GM23338 (cell line): ENCODE measurements at regions not wholly inside any gene's neighbourhood (a gene's known extent, or its start where the extent isn't known, plus 50 kb on each side); places are given as distances from the start of the nearest gene placed in this dataset.

ENCODE experiments used
- ATAC-seq: fragments of 200-7000 bp; cut with Tn5 transposase; 3 replicates; pipeline ENCODE4 v1.9.1; 2020
- DNase-seq: peaks from one replicate; pipeline ENCODE4 v3.0.0-alpha.2; 2015; ENCODE audit warnings: low spot score
- H2AFZ ChIP-seq: fragments of 200-600 bp; sonication (generic); 2 replicates; pipeline ENCODE4 v1.8.0; 2016; ENCODE audit warnings: antibody characterized with exemption, mild to moderate bottlenecking, moderate library complexity
- H3F3A ChIP-seq: fragments of 200-600 bp; sonication (generic); replicated peaks from 2 replicates; pipeline ENCODE4 v1.8.0; 2017; ENCODE audit warnings: antibody characterized with exemption, mixed run types, low read depth
- H3K27ac ChIP-seq: fragments of 200-600 bp; sonication (generic); 2 replicates; pipeline ENCODE4 v1.6.1; 2016; ENCODE audit warnings: low read depth
- H3K27me3 ChIP-seq: fragments of 200-600 bp; sonication (generic); 2 replicates; pipeline ENCODE4 v1.8.0; 2016; ENCODE audit warnings: mild to moderate bottlenecking, mixed run types, moderate library complexity; ENCODE audit not compliant: insufficient read depth
- H3K36me3 ChIP-seq: fragments of 200-600 bp; sonication (generic); 2 replicates; pipeline ENCODE4 v1.8.0; 2016; ENCODE audit warnings: mild to moderate bottlenecking; ENCODE audit not compliant: insufficient read depth
- H3K4me1 ChIP-seq: fragments of 200-600 bp; sonication (generic); 2 replicates; pipeline ENCODE4 v1.8.0; 2016; ENCODE audit warnings: mild to moderate bottlenecking, moderate library complexity; ENCODE audit not compliant: insufficient read depth
- H3K4me2 ChIP-seq: fragments of 200-600 bp; sonication (generic); 2 replicates; pipeline ENCODE4 v1.7.1; 2017; ENCODE audit warnings: mixed run types
- H3K4me3 ChIP-seq: fragments of 200-600 bp; sonication (generic); 2 replicates; pipeline ENCODE4 v1.6.1; 2016; ENCODE audit warnings: mixed run types
- H3K79me2 ChIP-seq: fragments of 200-600 bp; sonication (generic); replicated peaks from 2 replicates; pipeline ENCODE4 v1.8.0; 2017; ENCODE audit warnings: mild to moderate bottlenecking; ENCODE audit not compliant: insufficient read depth
- H3K9me2 ChIP-seq: fragments of 200-600 bp; sonication (generic); 2 replicates; pipeline ENCODE4 v1.8.0; 2017; ENCODE audit not compliant: insufficient read depth
- H4K20me1 ChIP-seq: fragments of 200-600 bp; sonication (generic); replicated peaks from 2 replicates; pipeline ENCODE4 v1.8.0; 2017; ENCODE audit warnings: mild to moderate bottlenecking; ENCODE audit not compliant: insufficient read depth
- H3K27ac Mint-ChIP-seq: 2 replicates; pipeline ENCODE4 v1.8.0; 2020; ENCODE audit warnings: inconsistent platforms, mild to moderate bottlenecking, moderate library complexity, mixed read lengths
- H3K27me3 Mint-ChIP-seq: 3 replicates; pipeline ENCODE4 v1.8.0; 2022; ENCODE audit warnings: low read depth, mild to moderate bottlenecking, moderate library complexity, mixed read lengths, inconsistent platforms; ENCODE audit not compliant: insufficient read depth, poor library complexity
- H3K36me3 Mint-ChIP-seq: 3 replicates; pipeline ENCODE4 v1.8.0; 2021; ENCODE audit warnings: low read depth, mild to moderate bottlenecking, inconsistent platforms, moderate library complexity, mixed read lengths
- H3K4me1 Mint-ChIP-seq: 3 replicates; pipeline ENCODE4 v1.8.0; 2020; ENCODE audit warnings: mild to moderate bottlenecking, inconsistent platforms, mixed read lengths
- H3K4me3 Mint-ChIP-seq: 3 replicates; pipeline ENCODE4 v1.8.0; 2021; ENCODE audit warnings: moderate library complexity, mild to moderate bottlenecking, inconsistent platforms, mixed read lengths
- H3K9me3 Mint-ChIP-seq: 3 replicates; pipeline ENCODE4 v1.8.0; 2020; ENCODE audit warnings: moderate library complexity, mild to moderate bottlenecking, inconsistent platforms, mixed read lengths
- CREB1 ChIP-seq: fragments of 250-450 bp; sonication (Bioruptor Pico); IDR thresholded peaks from 2 replicates; pipeline ENCODE4 v1.5.0; 2020; ENCODE audit warnings: low read depth, mild to moderate bottlenecking, moderate library complexity
- EZH2 ChIP-seq: fragments of 200-600 bp; sonication (generic); IDR thresholded peaks from one replicate; pipeline ENCODE4 v1.8.0; 2017; ENCODE audit warnings: antibody characterized with exemption, mild to moderate bottlenecking, low read depth; ENCODE audit not compliant: unreplicated experiment
- EZH2phosphoT487 ChIP-seq: fragments of 200-600 bp; sonication (generic); IDR thresholded peaks from one replicate; pipeline ENCODE4 v1.8.1; 2018; ENCODE audit warnings: antibody characterized with exemption; ENCODE audit not compliant: unreplicated experiment
- JUNB ChIP-seq: IDR thresholded peaks from one replicate; pipeline ENCODE4 v1.6.1; 2016; ENCODE audit warnings: antibody characterized with exemption; ENCODE audit not compliant: unreplicated experiment
- NANOG ChIP-seq: IDR thresholded peaks from 2 replicates; pipeline ENCODE4 v1.6.1; 2016; ENCODE audit warnings: antibody characterized with exemption, borderline replicate concordance
- POLR2AphosphoS5 ChIP-seq: IDR thresholded peaks from 2 replicates; pipeline ENCODE4 v1.6.1; 2016; ENCODE audit warnings: antibody characterized with exemption, low read depth
- STAT1 ChIP-seq: IDR thresholded peaks from one replicate; pipeline ENCODE4 v1.6.1; 2016; ENCODE audit warnings: antibody characterized with exemption; ENCODE audit not compliant: unreplicated experiment
- ZNF114 ChIP-seq: fragments of 250-450 bp; sonication (Bioruptor Pico); IDR thresholded peaks from 2 replicates; pipeline ENCODE4 v1.5.0; 2020; ENCODE audit warnings: mild to moderate bottlenecking, moderate library complexity
- ZNF331 ChIP-seq: fragments of 250-450 bp; sonication (Bioruptor Pico); IDR thresholded peaks from 2 replicates; pipeline ENCODE4 v1.5.0; 2020; ENCODE audit warnings: low read depth, mild to moderate bottlenecking, moderate library complexity
- TF ChIP-seq, protein P1 (sequence below): fragments of 250-450 bp; sonication (Bioruptor Pico); IDR thresholded peaks from 2 replicates; pipeline ENCODE4 v1.5.0; 2020; ENCODE audit warnings: mild to moderate bottlenecking, moderate library complexity
- TF ChIP-seq, protein P2 (sequence below), 2 experiments: fragments of 200-600 bp in 1 of 2; sonication (generic) in 1 of 2; conservative IDR thresholded peaks; 2 replicates each; pipeline versions ENCODE4 v1.5.1 to v1.6.1; 2016 to 2017; ENCODE audit warnings: antibody characterized with exemption in 2 of 2, low read depth in 2 of 2, mild to moderate bottlenecking in 2 of 2, moderate library complexity in 1 of 2
- TF ChIP-seq, protein P3 (sequence below): IDR thresholded peaks from 2 replicates; pipeline ENCODE4 v1.6.1; 2016; ENCODE audit warnings: antibody characterized with exemption
- TF ChIP-seq, protein P4 (sequence below): IDR thresholded peaks from one replicate; pipeline ENCODE4 v1.6.1; 2018; ENCODE audit warnings: antibody characterized with exemption; ENCODE audit not compliant: unreplicated experiment

DNA sequence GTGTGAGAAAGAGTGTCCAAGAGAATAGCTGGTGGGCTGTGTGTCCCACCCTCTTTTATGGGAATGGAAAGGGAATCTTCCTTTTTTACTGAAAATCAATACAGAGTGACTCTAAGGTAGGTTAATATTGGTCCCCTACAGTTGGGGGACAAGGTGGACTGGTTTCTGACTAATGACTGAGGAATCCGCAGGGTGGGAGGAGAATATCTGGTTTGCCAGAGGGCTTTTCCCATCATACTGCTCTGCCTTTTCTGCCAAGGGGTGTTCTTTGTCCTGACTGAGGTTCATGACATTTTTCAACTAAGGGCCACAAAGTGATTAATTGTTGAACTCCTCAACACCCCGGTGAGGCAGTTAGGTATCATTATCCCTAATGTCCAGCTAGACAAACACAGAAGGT, 261.6 kb downstream of the SPATA18 start:
- peak; percentile 7 for DNase-seq

More for the DNA sequence above, 261.6 kb downstream of the SPATA18 start:
- Mint-ChIP-seq H3K36me3 (no peaks in the 10 kb centered on the region), H3K9me3 (no peaks in the 10 kb centered on the region), H3K4me1 (peaks cover 5% of the 10 kb centered on the region; the same call in 1 of the 3 replicates), H3K4me3 (no peak overlapping the region), H3K27me3 (no peaks in the 10 kb centered on the region), H3K27ac (no peak overlapping the region)
- ATAC-seq, result no peak
- H3K27ac ChIP-seq, result no peak overlapping the region
- H3K9me2 ChIP-seq, result peaks cover 10% of the 10 kb centered on the region; the same call in 1 of the 2 replicates
- H3K4me1 ChIP-seq, result no peaks in the 10 kb centered on the region
- no peaks in the 10 kb centered on the region for H3K27me3 ChIP-seq
- no peak for TF ChIP-seq EZH2
- no peak for TF ChIP-seq POLR2AphosphoS5
- TF ChIP-seq, protein P1, sequence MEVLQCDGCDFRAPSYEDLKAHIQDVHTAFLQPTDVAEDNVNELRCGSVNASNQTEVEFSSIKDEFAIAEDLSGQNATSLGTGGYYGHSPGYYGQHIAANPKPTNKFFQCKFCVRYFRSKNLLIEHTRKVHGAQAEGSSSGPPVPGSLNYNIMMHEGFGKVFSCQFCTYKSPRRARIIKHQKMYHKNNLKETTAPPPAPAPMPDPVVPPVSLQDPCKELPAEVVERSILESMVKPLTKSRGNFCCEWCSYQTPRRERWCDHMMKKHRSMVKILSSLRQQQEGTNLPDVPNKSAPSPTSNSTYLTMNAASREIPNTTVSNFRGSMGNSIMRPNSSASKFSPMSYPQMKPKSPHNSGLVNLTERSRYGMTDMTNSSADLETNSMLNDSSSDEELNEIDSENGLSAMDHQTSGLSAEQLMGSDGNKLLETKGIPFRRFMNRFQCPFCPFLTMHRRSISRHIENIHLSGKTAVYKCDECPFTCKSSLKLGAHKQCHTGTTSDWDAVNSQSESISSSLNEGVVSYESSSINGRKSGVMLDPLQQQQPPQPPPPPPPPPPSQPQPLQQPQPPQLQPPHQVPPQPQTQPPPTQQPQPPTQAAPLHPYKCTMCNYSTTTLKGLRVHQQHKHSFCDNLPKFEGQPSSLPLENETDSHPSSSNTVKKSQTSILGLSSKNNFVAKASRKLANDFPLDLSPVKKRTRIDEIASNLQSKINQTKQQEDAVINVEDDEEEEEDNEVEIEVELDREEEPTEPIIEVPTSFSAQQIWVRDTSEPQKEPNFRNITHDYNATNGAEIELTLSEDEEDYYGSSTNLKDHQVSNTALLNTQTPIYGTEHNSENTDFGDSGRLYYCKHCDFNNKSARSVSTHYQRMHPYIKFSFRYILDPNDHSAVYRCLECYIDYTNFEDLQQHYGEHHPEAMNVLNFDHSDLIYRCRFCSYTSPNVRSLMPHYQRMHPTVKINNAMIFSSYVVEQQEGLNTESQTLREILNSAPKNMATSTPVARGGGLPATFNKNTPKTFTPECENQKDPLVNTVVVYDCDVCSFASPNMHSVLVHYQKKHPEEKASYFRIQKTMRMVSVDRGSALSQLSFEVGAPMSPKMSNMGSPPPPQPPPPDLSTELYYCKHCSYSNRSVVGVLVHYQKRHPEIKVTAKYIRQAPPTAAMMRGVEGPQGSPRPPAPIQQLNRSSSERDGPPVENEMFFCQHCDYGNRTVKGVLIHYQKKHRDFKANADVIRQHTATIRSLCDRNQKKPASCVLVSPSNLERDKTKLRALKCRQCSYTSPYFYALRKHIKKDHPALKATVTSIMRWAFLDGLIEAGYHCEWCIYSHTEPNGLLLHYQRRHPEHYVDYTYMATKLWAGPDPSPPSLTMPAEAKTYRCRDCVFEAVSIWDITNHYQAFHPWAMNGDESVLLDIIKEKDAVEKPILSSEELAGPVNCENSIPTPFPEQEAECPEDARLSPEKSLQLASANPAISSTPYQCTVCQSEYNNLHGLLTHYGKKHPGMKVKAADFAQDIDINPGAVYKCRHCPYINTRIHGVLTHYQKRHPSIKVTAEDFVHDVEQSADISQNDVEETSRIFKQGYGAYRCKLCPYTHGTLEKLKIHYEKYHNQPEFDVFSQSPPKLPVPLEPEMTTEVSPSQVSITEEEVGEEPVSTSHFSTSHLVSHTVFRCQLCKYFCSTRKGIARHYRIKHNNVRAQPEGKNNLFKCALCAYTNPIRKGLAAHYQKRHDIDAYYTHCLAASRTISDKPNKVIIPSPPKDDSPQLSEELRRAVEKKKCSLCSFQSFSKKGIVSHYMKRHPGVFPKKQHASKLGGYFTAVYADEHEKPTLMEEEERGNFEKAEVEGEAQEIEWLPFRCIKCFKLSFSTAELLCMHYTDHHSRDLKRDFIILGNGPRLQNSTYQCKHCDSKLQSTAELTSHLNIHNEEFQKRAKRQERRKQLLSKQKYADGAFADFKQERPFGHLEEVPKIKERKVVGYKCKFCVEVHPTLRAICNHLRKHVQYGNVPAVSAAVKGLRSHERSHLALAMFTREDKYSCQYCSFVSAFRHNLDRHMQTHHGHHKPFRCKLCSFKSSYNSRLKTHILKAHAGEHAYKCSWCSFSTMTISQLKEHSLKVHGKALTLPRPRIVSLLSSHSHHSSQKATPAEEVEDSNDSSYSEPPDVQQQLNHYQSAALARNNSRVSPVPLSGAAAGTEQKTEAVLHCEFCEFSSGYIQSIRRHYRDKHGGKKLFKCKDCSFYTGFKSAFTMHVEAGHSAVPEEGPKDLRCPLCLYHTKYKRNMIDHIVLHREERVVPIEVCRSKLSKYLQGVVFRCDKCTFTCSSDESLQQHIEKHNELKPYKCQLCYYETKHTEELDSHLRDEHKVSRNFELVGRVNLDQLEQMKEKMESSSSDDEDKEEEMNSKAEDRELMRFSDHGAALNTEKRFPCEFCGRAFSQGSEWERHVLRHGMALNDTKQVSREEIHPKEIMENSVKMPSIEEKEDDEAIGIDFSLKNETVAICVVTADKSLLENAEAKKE (CRISPR knock-in tag), result no peak
- TF ChIP-seq NANOG, result no peak
- TF ChIP-seq ZNF114, result no peak
- TF ChIP-seq ZNF331 (CRISPR knock-in tag), result no peak
- no peak for TF ChIP-seq STAT1
- TF ChIP-seq JUNB, result no peak
- TF ChIP-seq CREB1 (CRISPR knock-in tag), result no peak
- TF ChIP-seq, protein P2, sequence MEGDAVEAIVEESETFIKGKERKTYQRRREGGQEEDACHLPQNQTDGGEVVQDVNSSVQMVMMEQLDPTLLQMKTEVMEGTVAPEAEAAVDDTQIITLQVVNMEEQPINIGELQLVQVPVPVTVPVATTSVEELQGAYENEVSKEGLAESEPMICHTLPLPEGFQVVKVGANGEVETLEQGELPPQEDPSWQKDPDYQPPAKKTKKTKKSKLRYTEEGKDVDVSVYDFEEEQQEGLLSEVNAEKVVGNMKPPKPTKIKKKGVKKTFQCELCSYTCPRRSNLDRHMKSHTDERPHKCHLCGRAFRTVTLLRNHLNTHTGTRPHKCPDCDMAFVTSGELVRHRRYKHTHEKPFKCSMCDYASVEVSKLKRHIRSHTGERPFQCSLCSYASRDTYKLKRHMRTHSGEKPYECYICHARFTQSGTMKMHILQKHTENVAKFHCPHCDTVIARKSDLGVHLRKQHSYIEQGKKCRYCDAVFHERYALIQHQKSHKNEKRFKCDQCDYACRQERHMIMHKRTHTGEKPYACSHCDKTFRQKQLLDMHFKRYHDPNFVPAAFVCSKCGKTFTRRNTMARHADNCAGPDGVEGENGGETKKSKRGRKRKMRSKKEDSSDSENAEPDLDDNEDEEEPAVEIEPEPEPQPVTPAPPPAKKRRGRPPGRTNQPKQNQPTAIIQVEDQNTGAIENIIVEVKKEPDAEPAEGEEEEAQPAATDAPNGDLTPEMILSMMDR (conservative IDR thresholded peaks at IDR 0.05; ENCODE audit: low read depth in 2 of 2), result no peak
- TF ChIP-seq, protein P3, sequence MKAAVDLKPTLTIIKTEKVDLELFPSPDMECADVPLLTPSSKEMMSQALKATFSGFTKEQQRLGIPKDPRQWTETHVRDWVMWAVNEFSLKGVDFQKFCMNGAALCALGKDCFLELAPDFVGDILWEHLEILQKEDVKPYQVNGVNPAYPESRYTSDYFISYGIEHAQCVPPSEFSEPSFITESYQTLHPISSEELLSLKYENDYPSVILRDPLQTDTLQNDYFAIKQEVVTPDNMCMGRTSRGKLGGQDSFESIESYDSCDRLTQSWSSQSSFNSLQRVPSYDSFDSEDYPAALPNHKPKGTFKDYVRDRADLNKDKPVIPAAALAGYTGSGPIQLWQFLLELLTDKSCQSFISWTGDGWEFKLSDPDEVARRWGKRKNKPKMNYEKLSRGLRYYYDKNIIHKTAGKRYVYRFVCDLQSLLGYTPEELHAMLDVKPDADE, result no peak
- TF ChIP-seq EZH2phosphoT487, result no peak
- TF ChIP-seq, protein P4, sequence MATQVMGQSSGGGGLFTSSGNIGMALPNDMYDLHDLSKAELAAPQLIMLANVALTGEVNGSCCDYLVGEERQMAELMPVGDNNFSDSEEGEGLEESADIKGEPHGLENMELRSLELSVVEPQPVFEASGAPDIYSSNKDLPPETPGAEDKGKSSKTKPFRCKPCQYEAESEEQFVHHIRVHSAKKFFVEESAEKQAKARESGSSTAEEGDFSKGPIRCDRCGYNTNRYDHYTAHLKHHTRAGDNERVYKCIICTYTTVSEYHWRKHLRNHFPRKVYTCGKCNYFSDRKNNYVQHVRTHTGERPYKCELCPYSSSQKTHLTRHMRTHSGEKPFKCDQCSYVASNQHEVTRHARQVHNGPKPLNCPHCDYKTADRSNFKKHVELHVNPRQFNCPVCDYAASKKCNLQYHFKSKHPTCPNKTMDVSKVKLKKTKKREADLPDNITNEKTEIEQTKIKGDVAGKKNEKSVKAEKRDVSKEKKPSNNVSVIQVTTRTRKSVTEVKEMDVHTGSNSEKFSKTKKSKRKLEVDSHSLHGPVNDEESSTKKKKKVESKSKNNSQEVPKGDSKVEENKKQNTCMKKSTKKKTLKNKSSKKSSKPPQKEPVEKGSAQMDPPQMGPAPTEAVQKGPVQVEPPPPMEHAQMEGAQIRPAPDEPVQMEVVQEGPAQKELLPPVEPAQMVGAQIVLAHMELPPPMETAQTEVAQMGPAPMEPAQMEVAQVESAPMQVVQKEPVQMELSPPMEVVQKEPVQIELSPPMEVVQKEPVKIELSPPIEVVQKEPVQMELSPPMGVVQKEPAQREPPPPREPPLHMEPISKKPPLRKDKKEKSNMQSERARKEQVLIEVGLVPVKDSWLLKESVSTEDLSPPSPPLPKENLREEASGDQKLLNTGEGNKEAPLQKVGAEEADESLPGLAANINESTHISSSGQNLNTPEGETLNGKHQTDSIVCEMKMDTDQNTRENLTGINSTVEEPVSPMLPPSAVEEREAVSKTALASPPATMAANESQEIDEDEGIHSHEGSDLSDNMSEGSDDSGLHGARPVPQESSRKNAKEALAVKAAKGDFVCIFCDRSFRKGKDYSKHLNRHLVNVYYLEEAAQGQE, result no peak
- H3K79me2 ChIP-seq, result no peaks in the 10 kb centered on the region
- H2AFZ ChIP-seq, result peak overlapping the region; percentile 96
- no peak overlapping the region for H3K4me3 ChIP-seq
- H3F3A ChIP-seq, result no peaks in the 10 kb centered on the region
- no peaks in the 10 kb centered on the region for H3K36me3 ChIP-seq
- H4K20me1 ChIP-seq, result no peaks in the 10 kb centered on the region
- H3K4me2 ChIP-seq, result no peak overlapping the region
